ENCODE measurements at regions not wholly inside any gene's neighbourhood (a gene's known extent, or its start where the extent isn't known, plus 50 kb on each side); places are given as distances from the start of the nearest gene placed in this dataset.

GRCh38 chr3:135352213-135352612 lies 557.2 kb downstream of the EPHB1 start:
- no peak for TF ChIP-seq CTCF (IDR thresholded peaks at IDR 0.05; ENCODE audit: insufficient read depth, low read length, poor library complexity, severe bottlenecking)
- no peak for DNase-seq (ENCODE audit: extremely low read depth, insufficient read length)

GRCh38 chr3:135362889-135363288 lies 567.8 kb downstream of the EPHB1 start:
- H3K4me3 ChIP-seq (replicated peaks; ENCODE audit: low read depth, low read length), result no peak overlapping the region
- H3K36me3 ChIP-seq (ENCODE audit: control insufficient read depth, insufficient read depth, low read length), result no peaks in the 10 kb centered on the region
- no peak for DNase-seq (ENCODE audit: extremely low read depth, insufficient read length)
- H3K27me3 ChIP-seq (replicated peaks; ENCODE audit: control insufficient read depth, insufficient read depth, low read length), result no peaks in the 10 kb centered on the region
- no peak for TF ChIP-seq CTCF (IDR thresholded peaks at IDR 0.05; ENCODE audit: insufficient read depth, low read length, poor library complexity, severe bottlenecking)

More at GRCh38 chr3:135352213-135352612, 557.2 kb downstream of the EPHB1 start:
- Histone ChIP-seq H3K4me3 (replicated peaks; ENCODE audit: low read depth, low read length) (no peak overlapping the region), H3K36me3 (ENCODE audit: control insufficient read depth, insufficient read depth, low read length) (no peaks in the 10 kb centered on the region), H3K27me3 (replicated peaks; ENCODE audit: control insufficient read depth, insufficient read depth, low read length) (no peaks in the 10 kb centered on the region)

GRCh38 chr3:135364676-135365075 lies 569.6 kb downstream of the EPHB1 start:
- Histone ChIP-seq H3K36me3 (ENCODE audit: control insufficient read depth, insufficient read depth, low read length) (no peaks in the 10 kb centered on the region), H3K27me3 (replicated peaks; ENCODE audit: control insufficient read depth, insufficient read depth, low read length) (no peaks in the 10 kb centered on the region), H3K4me3 (replicated peaks; ENCODE audit: low read depth, low read length) (no peak overlapping the region)
- TF ChIP-seq CTCF (IDR thresholded peaks at IDR 0.05; ENCODE audit: insufficient read depth, low read length, poor library complexity, severe bottlenecking), result no peak
- DNase-seq (ENCODE audit: extremely low read depth, insufficient read length), result no peak

- no peak for DNase-seq (ENCODE audit: extremely low read depth, insufficient read length)
Observed at GRCh38 chr3:135366816-135367215, 571.8 kb downstream of the EPHB1 start.

GRCh38 chr3:135368316-135368715 lies 573.3 kb downstream of the EPHB1 start:
- TF ChIP-seq CTCF (IDR thresholded peaks at IDR 0.05; ENCODE audit: insufficient read depth, low read length, poor library complexity, severe bottlenecking), result no peak
- H3K36me3 ChIP-seq (ENCODE audit: control insufficient read depth, insufficient read depth, low read length), result no peaks in the 10 kb centered on the region
- no peaks in the 10 kb centered on the region for H3K27me3 ChIP-seq (replicated peaks; ENCODE audit: control insufficient read depth, insufficient read depth, low read length)
- no peak overlapping the region for H3K4me3 ChIP-seq (replicated peaks; ENCODE audit: low read depth, low read length)
- DNase-seq (ENCODE audit: extremely low read depth, insufficient read length), result no peak

More at GRCh38 chr3:135366816-135367215, 571.8 kb downstream of the EPHB1 start:
- no peaks in the 10 kb centered on the region for H3K36me3 ChIP-seq (ENCODE audit: control insufficient read depth, insufficient read depth, low read length)
- no peak overlapping the region for H3K4me3 ChIP-seq (replicated peaks; ENCODE audit: low read depth, low read length)
- TF ChIP-seq CTCF (IDR thresholded peaks at IDR 0.05; ENCODE audit: insufficient read depth, low read length, poor library complexity, severe bottlenecking), result no peak
- no peaks in the 10 kb centered on the region for H3K27me3 ChIP-seq (replicated peaks; ENCODE audit: control insufficient read depth, insufficient read depth, low read length)

GRCh38 chr3:135368781-135369180 lies 573.7 kb downstream of the EPHB1 start:
- DNase-seq (ENCODE audit: extremely low read depth, insufficient read length), result no peak
- Histone ChIP-seq H3K36me3 (ENCODE audit: control insufficient read depth, insufficient read depth, low read length) (no peaks in the 10 kb centered on the region), H3K4me3 (replicated peaks; ENCODE audit: low read depth, low read length) (no peak overlapping the region), H3K27me3 (replicated peaks; ENCODE audit: control insufficient read depth, insufficient read depth, low read length) (no peaks in the 10 kb centered on the region)
- no peak for TF ChIP-seq CTCF (IDR thresholded peaks at IDR 0.05; ENCODE audit: insufficient read depth, low read length, poor library complexity, severe bottlenecking)

All from GM06990 (cell line).